Loucy (cell line): ENCODE measurements at regions not wholly inside any gene's neighbourhood (a gene's known extent, or its start where the extent isn't known, plus 50 kb on each side); places are given as distances from the start of the nearest gene placed in this dataset.

Source experiments
- CTCF ChIP-seq: fragments of 200-600 bp; sonication (generic); conservative IDR thresholded peaks from 2 replicates; pipeline ENCODE4 v1.5.1; 2014; ENCODE audit warnings: mild to moderate bottlenecking, antibody characterized with exemption, low read length
- EZH2phosphoT487 ChIP-seq: fragments of 200-600 bp; IDR thresholded peaks from 2 replicates; pipeline ENCODE4 v1.6.1; 2018; ENCODE audit warnings: antibody characterized with exemption, mild to moderate bottlenecking, moderate library complexity, borderline replicate concordance

GRCh38 chr10:118501637-118502440, 93.6 kb downstream of the PRLHR start:
- TF ChIP-seq CTCF (no peak), EZH2phosphoT487 (no peak)
